SK-N-SH treated with all-trans-retinoic acid at 6 μM for 48 hours (cell line): ENCODE measurements at regions not wholly inside any gene's neighbourhood (a gene's known extent, or its start where the extent isn't known, plus 50 kb on each side); places are given as distances from the start of the nearest gene placed in this dataset.

ENCODE experiments used
- ATAC-seq: fragments of 200-7000 bp; cut with Tn5 transposase; 3 replicates; pipeline ENCODE4 v1.9.1; 2020; ENCODE audit warnings: mild to moderate bottlenecking, moderate library complexity
- ARNTL ChIP-seq: fragments of 450-650 bp; formaldehyde crosslinking; IDR thresholded peaks from 2 replicates; pipeline ENCODE4 v1.5.0; 2020; ENCODE audit warnings: low read depth, mild to moderate bottlenecking, moderate library complexity, borderline replicate concordance
- BACH2 ChIP-seq: fragments of 250-450 bp; sonication (Bioruptor Pico); IDR thresholded peaks from 2 replicates; pipeline ENCODE4 v1.9.0; 2021; ENCODE audit warnings: mild to moderate bottlenecking, borderline replicate concordance
- CSDC2 ChIP-seq: fragments of 250-450 bp; sonication (Bioruptor Pico); IDR thresholded peaks from 2 replicates; pipeline ENCODE4 v1.5.0; 2020; ENCODE audit warnings: mild to moderate bottlenecking, moderate library complexity
- ESRRG ChIP-seq: fragments of 250-450 bp; sonication (Bioruptor Pico); IDR thresholded peaks from 2 replicates; pipeline ENCODE4 v1.6.1; 2021; ENCODE audit warnings: mild to moderate bottlenecking
- GLIS3 ChIP-seq: fragments of 250-450 bp; sonication (Bioruptor Pico); IDR thresholded peaks from 2 replicates; pipeline ENCODE4 v1.5.0; 2020; ENCODE audit warnings: mild to moderate bottlenecking, moderate library complexity
- ISL1 ChIP-seq: fragments of 250-450 bp; sonication (Bioruptor Pico); IDR thresholded peaks from 2 replicates; pipeline ENCODE4 v2.1.2; 2022; ENCODE audit warnings: mild to moderate bottlenecking, moderate library complexity
- OSR1 ChIP-seq: fragments of 250-450 bp; sonication (Bioruptor Pico); IDR thresholded peaks from 2 replicates; pipeline ENCODE4 v1.8.0; 2022; ENCODE audit warnings: moderate library complexity, mild to moderate bottlenecking, inconsistent platforms
- PPARA ChIP-seq: fragments of 250-450 bp; sonication (Bioruptor Pico); IDR thresholded peaks from 2 replicates; pipeline ENCODE4 v1.5.0; 2020; ENCODE audit warnings: mild to moderate bottlenecking, borderline replicate concordance
- SNAI2 ChIP-seq: fragments of 250-450 bp; sonication (Bioruptor Pico); IDR thresholded peaks from 2 replicates; pipeline ENCODE4 v1.5.0; 2020; ENCODE audit warnings: mild to moderate bottlenecking, moderate library complexity
- TCF4 ChIP-seq: fragments of 250-450 bp; sonication (Bioruptor Pico); IDR thresholded peaks from 2 replicates; pipeline ENCODE4 v1.8.0; 2021; ENCODE audit warnings: mild to moderate bottlenecking, moderate library complexity, borderline replicate concordance
- TOX ChIP-seq: fragments of 250-450 bp; sonication (Bioruptor Pico); IDR thresholded peaks from 2 replicates; pipeline ENCODE4 v1.8.0; 2021; ENCODE audit warnings: mild to moderate bottlenecking, moderate library complexity, borderline replicate concordance
- ZC3H10 ChIP-seq: fragments of 250-450 bp; sonication (Bioruptor Pico); IDR thresholded peaks from 2 replicates; pipeline ENCODE4 v1.5.1; 2021; ENCODE audit warnings: mild to moderate bottlenecking, moderate library complexity
- ZFP3 ChIP-seq: fragments of 250-450 bp; sonication (Bioruptor Pico); IDR thresholded peaks from 2 replicates; pipeline ENCODE4 v1.5.0; 2020; ENCODE audit warnings: mild to moderate bottlenecking, moderate library complexity
- ZFP30 ChIP-seq: fragments of 450-650 bp; formaldehyde crosslinking; IDR thresholded peaks from 2 replicates; pipeline ENCODE4 v1.5.0; 2022; ENCODE audit warnings: mild to moderate bottlenecking, moderate library complexity
- ZNF70 ChIP-seq: fragments of 450-650 bp; formaldehyde crosslinking; IDR thresholded peaks from 2 replicates; pipeline ENCODE4 v1.5.0; 2020; ENCODE audit warnings: mild to moderate bottlenecking, moderate library complexity
- TF ChIP-seq, protein P1 (sequence below): fragments of 250-450 bp; sonication (Bioruptor Pico); IDR thresholded peaks from 2 replicates; pipeline ENCODE4 v1.5.1; 2021; ENCODE audit warnings: mild to moderate bottlenecking, moderate library complexity
- TF ChIP-seq, protein P2 (sequence below): fragments of 250-450 bp; sonication (Bioruptor Pico); IDR thresholded peaks from 2 replicates; pipeline ENCODE4 v1.5.1; 2020; ENCODE audit warnings: low read depth, mild to moderate bottlenecking, moderate library complexity
- TF ChIP-seq, protein P3 (sequence below): fragments of 250-450 bp; sonication (Bioruptor Pico); IDR thresholded peaks from 2 replicates; pipeline ENCODE4 v1.8.0; 2021; ENCODE audit warnings: low read depth, mild to moderate bottlenecking, moderate library complexity, borderline replicate concordance
- TF ChIP-seq, protein P4 (sequence below): fragments of 250-450 bp; sonication (Bioruptor Pico); IDR thresholded peaks from 2 replicates; pipeline ENCODE4 v1.5.0; 2020; ENCODE audit warnings: mild to moderate bottlenecking, moderate library complexity

DNA sequence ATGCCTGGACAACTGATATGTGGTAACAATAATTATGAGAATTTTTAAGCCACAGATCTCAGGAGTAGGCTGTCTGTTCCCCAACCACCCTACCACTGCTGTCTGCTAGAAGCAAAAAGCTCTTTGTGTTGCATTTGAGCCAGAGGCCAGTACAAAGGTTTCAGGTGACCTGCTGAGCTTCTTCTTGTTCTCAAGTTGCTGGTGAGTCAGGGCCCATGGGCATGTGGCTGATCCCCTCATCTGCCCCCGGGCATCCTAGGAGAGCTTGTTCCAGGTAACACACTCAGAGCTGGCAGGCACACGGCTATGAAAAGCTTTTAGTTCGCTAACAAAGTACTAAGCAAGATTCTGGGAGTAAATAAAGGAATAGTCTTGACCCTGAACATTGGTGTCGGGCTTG lies 285.3 kb downstream of the CDC5L start:
- no peak for ATAC-seq
- TF ChIP-seq ARNTL (no peak), ZFP30 (no peak)
- TF ChIP-seq, all 23 proteins: peak for 0

DNA sequence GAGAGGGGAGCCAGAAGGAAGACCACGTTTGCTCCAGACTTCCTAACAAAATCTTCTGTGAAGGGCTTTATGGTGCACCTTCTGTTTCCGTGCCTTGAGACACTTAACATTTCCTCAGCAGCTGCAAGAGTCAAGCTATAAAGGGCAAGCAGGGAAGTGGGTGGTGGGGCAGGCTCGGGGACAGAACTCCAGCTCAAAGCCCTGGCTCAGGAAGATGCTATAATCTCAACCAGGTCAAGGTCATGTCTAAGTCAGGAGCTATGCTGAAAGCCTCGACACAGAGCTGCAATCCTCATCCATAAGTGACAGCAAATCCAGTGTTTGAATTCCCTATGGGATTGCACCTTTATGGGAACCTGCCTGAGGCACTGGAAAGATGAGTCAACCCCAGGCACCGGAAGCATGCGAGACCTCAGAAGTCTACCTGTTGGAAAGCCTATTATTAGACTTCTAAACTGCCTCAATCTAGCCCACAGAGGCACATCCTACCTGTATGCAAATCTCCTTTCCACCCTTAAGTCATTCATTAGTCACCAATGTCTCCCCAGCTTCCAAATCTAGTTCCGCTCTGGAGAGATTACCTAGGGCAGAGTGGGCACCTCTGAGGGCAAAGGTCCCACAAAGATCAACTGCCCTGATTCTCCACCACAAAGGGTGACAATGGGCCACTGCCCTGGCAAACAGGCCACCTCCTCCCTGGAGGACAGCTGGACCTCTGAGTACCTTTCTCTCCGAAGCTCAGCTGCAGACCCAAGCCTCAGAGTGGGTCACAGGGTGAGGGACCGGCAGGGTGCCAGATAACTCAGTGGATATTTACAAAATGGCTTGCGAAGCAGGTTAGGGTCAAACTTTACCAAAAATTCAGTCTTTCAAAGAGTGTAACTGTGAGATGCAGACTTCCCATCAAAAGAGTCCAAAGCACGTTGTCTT lies 287.0 kb downstream of the CDC5L start:
- TF ChIP-seq CSDC2 (CRISPR knock-in tag), result no peak
- TF ChIP-seq ZFP3, result no peak
- no peak for TF ChIP-seq OSR1 (CRISPR knock-in tag)
- no peak for TF ChIP-seq PPARA (CRISPR knock-in tag)
- TF ChIP-seq, protein P1, sequence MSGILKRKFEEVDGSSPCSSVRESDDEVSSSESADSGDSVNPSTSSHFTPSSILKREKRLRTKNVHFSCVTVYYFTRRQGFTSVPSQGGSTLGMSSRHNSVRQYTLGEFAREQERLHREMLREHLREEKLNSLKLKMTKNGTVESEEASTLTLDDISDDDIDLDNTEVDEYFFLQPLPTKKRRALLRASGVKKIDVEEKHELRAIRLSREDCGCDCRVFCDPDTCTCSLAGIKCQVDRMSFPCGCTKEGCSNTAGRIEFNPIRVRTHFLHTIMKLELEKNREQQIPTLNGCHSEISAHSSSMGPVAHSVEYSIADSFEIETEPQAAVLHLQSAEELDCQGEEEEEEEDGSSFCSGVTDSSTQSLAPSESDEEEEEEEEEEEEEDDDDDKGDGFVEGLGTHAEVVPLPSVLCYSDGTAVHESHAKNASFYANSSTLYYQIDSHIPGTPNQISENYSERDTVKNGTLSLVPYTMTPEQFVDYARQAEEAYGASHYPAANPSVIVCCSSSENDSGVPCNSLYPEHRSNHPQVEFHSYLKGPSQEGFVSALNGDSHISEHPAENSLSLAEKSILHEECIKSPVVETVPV (CRISPR knock-in tag), result no peak
- TF ChIP-seq SNAI2 (CRISPR knock-in tag), result no peak
- TF ChIP-seq ZNF70 (CRISPR knock-in tag), result no peak
- TF ChIP-seq TOX, result no peak
- no peak for TF ChIP-seq GLIS3
- TF ChIP-seq, protein P2, sequence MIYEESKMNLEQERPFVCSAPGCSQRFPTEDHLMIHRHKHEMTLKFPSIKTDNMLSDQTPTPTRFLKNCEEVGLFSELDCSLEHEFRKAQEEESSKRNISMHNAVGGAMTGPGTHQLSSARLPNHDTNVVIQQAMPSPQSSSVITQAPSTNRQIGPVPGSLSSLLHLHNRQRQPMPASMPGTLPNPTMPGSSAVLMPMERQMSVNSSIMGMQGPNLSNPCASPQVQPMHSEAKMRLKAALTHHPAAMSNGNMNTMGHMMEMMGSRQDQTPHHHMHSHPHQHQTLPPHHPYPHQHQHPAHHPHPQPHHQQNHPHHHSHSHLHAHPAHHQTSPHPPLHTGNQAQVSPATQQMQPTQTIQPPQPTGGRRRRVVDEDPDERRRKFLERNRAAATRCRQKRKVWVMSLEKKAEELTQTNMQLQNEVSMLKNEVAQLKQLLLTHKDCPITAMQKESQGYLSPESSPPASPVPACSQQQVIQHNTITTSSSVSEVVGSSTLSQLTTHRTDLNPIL (CRISPR knock-in tag), result no peak
- TF ChIP-seq BACH2 (CRISPR knock-in tag), result no peak
- TF ChIP-seq ESRRG (CRISPR knock-in tag), result no peak
- no peak for ATAC-seq

DNA sequence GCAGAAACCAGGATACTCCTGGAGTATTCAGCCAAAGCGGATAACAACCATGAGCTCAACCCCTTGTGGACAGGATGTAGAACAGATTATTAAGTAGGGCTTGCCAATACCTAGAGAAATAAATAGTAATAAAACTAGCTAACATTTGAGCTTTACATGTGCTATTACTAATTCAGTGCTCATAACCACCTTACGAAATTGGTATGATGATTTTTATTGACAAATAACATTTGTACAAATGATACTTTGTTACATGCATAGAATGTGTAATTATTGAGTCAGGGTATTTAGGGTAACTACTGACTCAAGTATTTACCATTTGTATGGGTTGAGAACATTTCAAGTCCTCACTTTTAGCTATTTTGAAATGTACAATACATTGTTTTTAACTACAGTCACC lies 287.9 kb downstream of the CDC5L start:
- no peak for ATAC-seq
- TF ChIP-seq TCF4 (CRISPR knock-in tag) (no peak), ISL1 (CRISPR knock-in tag) (no peak), BACH2 (CRISPR knock-in tag) (no peak), OSR1 (CRISPR knock-in tag) (no peak), ZFP30 (no peak), ESRRG (CRISPR knock-in tag) (no peak), SNAI2 (CRISPR knock-in tag) (no peak), TOX (no peak), ZNF70 (CRISPR knock-in tag) (no peak)
- TF ChIP-seq, protein P3, sequence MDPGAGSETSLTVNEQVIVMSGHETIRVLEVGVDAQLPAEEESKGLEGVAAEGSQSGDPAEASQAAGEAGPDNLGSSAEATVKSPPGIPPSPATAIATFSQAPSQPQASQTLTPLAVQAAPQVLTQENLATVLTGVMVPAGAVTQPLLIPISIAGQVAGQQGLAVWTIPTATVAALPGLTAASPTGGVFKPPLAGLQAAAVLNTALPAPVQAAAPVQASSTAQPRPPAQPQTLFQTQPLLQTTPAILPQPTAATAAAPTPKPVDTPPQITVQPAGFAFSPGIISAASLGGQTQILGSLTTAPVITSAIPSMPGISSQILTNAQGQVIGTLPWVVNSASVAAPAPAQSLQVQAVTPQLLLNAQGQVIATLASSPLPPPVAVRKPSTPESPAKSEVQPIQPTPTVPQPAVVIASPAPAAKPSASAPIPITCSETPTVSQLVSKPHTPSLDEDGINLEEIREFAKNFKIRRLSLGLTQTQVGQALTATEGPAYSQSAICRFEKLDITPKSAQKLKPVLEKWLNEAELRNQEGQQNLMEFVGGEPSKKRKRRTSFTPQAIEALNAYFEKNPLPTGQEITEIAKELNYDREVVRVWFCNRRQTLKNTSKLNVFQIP (CRISPR knock-in tag), result no peak
- TF ChIP-seq, protein P4, sequence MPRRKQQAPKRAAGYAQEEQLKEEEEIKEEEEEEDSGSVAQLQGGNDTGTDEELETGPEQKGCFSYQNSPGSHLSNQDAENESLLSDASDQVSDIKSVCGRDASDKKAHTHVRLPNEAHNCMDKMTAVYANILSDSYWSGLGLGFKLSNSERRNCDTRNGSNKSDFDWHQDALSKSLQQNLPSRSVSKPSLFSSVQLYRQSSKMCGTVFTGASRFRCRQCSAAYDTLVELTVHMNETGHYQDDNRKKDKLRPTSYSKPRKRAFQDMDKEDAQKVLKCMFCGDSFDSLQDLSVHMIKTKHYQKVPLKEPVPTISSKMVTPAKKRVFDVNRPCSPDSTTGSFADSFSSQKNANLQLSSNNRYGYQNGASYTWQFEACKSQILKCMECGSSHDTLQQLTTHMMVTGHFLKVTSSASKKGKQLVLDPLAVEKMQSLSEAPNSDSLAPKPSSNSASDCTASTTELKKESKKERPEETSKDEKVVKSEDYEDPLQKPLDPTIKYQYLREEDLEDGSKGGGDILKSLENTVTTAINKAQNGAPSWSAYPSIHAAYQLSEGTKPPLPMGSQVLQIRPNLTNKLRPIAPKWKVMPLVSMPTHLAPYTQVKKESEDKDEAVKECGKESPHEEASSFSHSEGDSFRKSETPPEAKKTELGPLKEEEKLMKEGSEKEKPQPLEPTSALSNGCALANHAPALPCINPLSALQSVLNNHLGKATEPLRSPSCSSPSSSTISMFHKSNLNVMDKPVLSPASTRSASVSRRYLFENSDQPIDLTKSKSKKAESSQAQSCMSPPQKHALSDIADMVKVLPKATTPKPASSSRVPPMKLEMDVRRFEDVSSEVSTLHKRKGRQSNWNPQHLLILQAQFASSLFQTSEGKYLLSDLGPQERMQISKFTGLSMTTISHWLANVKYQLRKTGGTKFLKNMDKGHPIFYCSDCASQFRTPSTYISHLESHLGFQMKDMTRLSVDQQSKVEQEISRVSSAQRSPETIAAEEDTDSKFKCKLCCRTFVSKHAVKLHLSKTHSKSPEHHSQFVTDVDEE (CRISPR knock-in tag), result no peak
- TF ChIP-seq, protein P1 (CRISPR knock-in tag), result no peak

DNA sequence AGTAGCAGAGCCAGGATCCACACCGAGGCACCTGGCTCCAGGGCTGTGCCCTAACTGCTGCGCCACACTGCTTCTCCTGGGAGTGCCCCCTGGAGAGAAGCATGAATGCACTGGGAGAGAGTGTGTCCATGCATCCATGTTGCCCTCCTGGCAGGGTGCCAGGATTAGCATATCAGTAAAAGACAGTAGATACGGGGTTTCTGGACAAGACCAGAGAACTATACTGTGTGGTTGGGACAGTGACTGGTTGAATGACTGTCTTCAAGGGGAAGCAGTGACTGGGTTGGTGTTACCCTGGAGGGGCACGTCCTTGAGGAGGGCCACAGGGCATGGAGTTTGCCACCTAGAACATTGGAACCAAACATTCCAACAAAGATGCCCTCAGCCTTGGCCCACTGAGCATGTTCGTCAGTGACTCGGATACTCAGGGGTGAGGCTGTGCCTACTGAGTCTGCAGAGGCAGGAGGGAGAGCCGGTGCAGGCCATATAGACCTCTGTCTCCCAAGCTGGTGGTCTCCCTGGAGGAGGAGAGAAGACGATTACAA lies 288.8 kb downstream of the CDC5L start:
- TF ChIP-seq GLIS3 (no peak), BACH2 (CRISPR knock-in tag) (no peak), OSR1 (CRISPR knock-in tag) (no peak), ZNF70 (CRISPR knock-in tag) (no peak), ZC3H10 (CRISPR knock-in tag) (no peak), ISL1 (CRISPR knock-in tag) (no peak), ZFP30 (no peak)
- TF ChIP-seq, protein P2 (CRISPR knock-in tag), result no peak
- TF ChIP-seq, protein P3 (CRISPR knock-in tag), result no peak
- ATAC-seq, result no peak
